Spleen (tissue), 11 donors: ENCODE measurements at regions not wholly inside any gene's neighbourhood (a gene's known extent, or its start where the extent isn't known, plus 50 kb on each side); places are given as distances from the start of the nearest gene placed in this dataset.

ENCODE experiments used
- DNase-seq: peaks from one replicate; pipeline ENCODE4 v3.0.0-alpha.2; 2020
- H3K27ac ChIP-seq, 8 donors: fragments of 200-600 bp; sonication (generic) in 7 of 8; 1 replicate in 4 of 8; 2 replicates in 4 of 8; pipeline versions ENCODE4 v1.5.0 to v1.8.0; 2016 to 2021; ENCODE audit warnings: inconsistent platforms in 4 of 8, mild to moderate bottlenecking in 4 of 8, moderate library complexity in 1 of 8
- H3K27me3 ChIP-seq, 7 donors: fragments of 200-600 bp; sonication (generic) in 6 of 7; replicated peaks in 1 of 7; 1 replicate in 4 of 7; 2 replicates in 3 of 7; pipeline versions ENCODE4 v1.5.0 to v1.8.0; 2016 to 2021; ENCODE audit warnings: inconsistent platforms in 3 of 7, mild to moderate bottlenecking in 1 of 7
- H3K36me3 ChIP-seq, 6 donors: fragments of 200-600 bp; sonication (generic) in 5 of 6; 1 replicate in 4 of 6; 2 replicates in 2 of 6; pipeline versions ENCODE4 v1.5.0 to v1.8.0; 2016 to 2021; ENCODE audit warnings: inconsistent platforms in 2 of 6
- H3K4me1 ChIP-seq, 6 donors: fragments of 200-600 bp; sonication (generic) in 5 of 6; 1 replicate in 3 of 6; 2 replicates in 3 of 6; pipeline versions ENCODE4 v1.5.0 to v1.8.0; 2016 to 2021; ENCODE audit warnings: inconsistent platforms in 3 of 6
- H3K4me3 ChIP-seq, 8 donors: fragments of 200-600 bp; sonication (generic) in 7 of 8; 1 replicate in 4 of 8; 2 replicates in 4 of 8; pipeline versions ENCODE4 v1.5.0 to v1.8.0; 2016 to 2021; ENCODE audit warnings: inconsistent platforms in 4 of 8, mild to moderate bottlenecking in 4 of 8, moderate library complexity in 2 of 8
- H3K9me3 ChIP-seq, 8 donors: fragments of 200-600 bp; sonication (generic) in 7 of 8; 1 replicate in 4 of 8; 2 replicates in 4 of 8; pipeline versions ENCODE4 v1.5.0 to v1.8.0; 2016 to 2021; ENCODE audit warnings: inconsistent platforms in 4 of 8
- CTCF ChIP-seq, 11 experiments: fragments of 200-600 bp in 7 of 11; fragments of 450-650 bp in 4 of 11; sonication (generic) in 4 of 11; IDR thresholded peaks in 8 of 11; conservative IDR thresholded peaks in 3 of 11; 1 replicate in 7 of 11; 2 replicates in 4 of 11; pipeline versions ENCODE4 v1.4.0 to v1.8.0; 2016 to 2021; ENCODE audit warnings: antibody characterized with exemption in 11 of 11, inconsistent platforms in 4 of 11, mild to moderate bottlenecking in 1 of 11
- POLR2A ChIP-seq, 3 donors: fragments of 450-650 bp; IDR thresholded peaks; one replicate each; pipeline ENCODE4 v1.5.1; 2017; ENCODE audit warnings: antibody characterized with exemption in 3 of 3, mild to moderate bottlenecking in 1 of 3
- POLR2AphosphoS5 ChIP-seq, 3 donors: sonication (generic); formaldehyde crosslinking; IDR thresholded peaks; one replicate each; pipeline ENCODE4 v1.5.1; 2017; ENCODE audit warnings: antibody characterized with exemption in 3 of 3
- WGBS, 5 donors: extraction: QIAGEN DNeasy Blood & Tissue Kit in 3 of 5; methylation state at CpG; one replicate each; pipeline versions ENCODE4 v1.1.5 to v1.1.7; 2013 to 2018; 5-methylcytosine and 5-hydroxymethylcytosine counted together
- intact Hi-C: fragments of 100-400 bp; cut with DNase I; formaldehyde crosslinking; loops from one replicate; pipeline ENCODE4 v1.15.0; 2023; ENCODE audit warnings: low total_unique reads
- donor health status: healthy with polysubstance abuse.
- donor health status: DM: no; HTN: no; CAD: no; lungs with moderate emphysema.
- donor health status: DM: no; HTN: no; CAD: no.
- donor health status: Bipolar disorder and iron deficiency.
- donor health status: healthy.
- donor health status: DM: no; HTN: no; CAD: no.
- donor health status: DM: yes; HTN: yes; CAD: no.

- Histone ChIP-seq H3K4me3 (no peak overlapping the region), H3K27ac (no peak overlapping the region), H3K4me1 (no peaks in the 10 kb centered on the region), H3K27me3 (no peaks in the 10 kb centered on the region), H3K36me3 (no peaks in the 10 kb centered on the region), H3K9me3 (no peaks in the 10 kb centered on the region)
- intact Hi-C loops, result no loop called here
- TF ChIP-seq POLR2AphosphoS5 (IDR thresholded peaks at IDR 0.05) (no peak), CTCF (IDR thresholded peaks at IDR 0.05 in 8 of 11, conservative IDR thresholded peaks at IDR 0.05 in 3 of 11) (no peak), POLR2A (IDR thresholded peaks at IDR 0.05) (no peak)
- no peak for DNase-seq
- WGBS, 5 donors, result 88 to 97% (median 94%) methylated on average over 2 of the region's 2 CpGs
Observed at GRCh38 chr14:30204431-30204980, 276.9 kb upstream of the PRKD1 start.

- 58 to 89% (median 75%) methylated on average over 1 of the region's 1 CpG for WGBS, 5 donors
- intact Hi-C loops, result no loop called here
- Histone ChIP-seq H3K36me3 (no peaks in the 10 kb centered on the region), H3K4me1 (no peaks in the 10 kb centered on the region), H3K4me3 (no peak overlapping the region), H3K27me3 (no peaks in the 10 kb centered on the region), H3K9me3 (no peaks in the 10 kb centered on the region), H3K27ac (no peak overlapping the region)
- DNase-seq, result no peak
- TF ChIP-seq CTCF (IDR thresholded peaks at IDR 0.05 in 8 of 11, conservative IDR thresholded peaks at IDR 0.05 in 3 of 11), result no peak
- no peak for TF ChIP-seq POLR2AphosphoS5 (IDR thresholded peaks at IDR 0.05)
- TF ChIP-seq POLR2A (IDR thresholded peaks at IDR 0.05), result no peak
Observed at GRCh38 chr14:30209136-30209535, 281.5 kb upstream of the PRKD1 start.

DNA sequence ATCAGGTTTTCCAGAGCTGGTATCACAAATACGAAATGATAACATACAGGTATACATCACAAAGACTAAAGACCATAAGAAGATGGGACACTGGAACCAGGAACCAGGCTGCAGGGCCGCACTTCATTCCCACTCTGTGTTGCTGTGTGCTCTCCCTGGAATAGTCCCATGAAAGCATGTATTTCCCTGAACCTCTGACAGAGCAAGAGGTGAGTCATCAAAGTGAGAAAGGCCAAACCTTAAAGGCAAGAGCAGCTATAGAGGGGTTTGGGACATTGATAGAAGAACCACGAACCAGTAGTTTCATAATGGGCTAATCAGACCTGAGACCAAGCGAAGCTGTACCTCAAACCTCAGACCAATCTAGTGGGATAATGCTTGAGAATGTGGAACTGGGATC, 283.0 kb upstream of the PRKD1 start:
- no peak for DNase-seq
- no peaks in the 10 kb centered on the region for H3K4me1 ChIP-seq
- 79 to 89% (median 81%) methylated on average over 4 of the region's 4 CpGs for WGBS, 5 donors
- TF ChIP-seq POLR2AphosphoS5 (IDR thresholded peaks at IDR 0.05), result no peak
- TF ChIP-seq CTCF (IDR thresholded peaks at IDR 0.05 in 8 of 11, conservative IDR thresholded peaks at IDR 0.05 in 3 of 11), result no peak
- no peak for TF ChIP-seq POLR2A (IDR thresholded peaks at IDR 0.05)
- H3K36me3 ChIP-seq, result no peaks in the 10 kb centered on the region
- no peaks in the 10 kb centered on the region for H3K27me3 ChIP-seq
- no peak overlapping the region for H3K4me3 ChIP-seq
- no peak overlapping the region for H3K27ac ChIP-seq
- no peaks in the 10 kb centered on the region for H3K9me3 ChIP-seq
- intact Hi-C loops, result loop anchor here (10.0 kb wide), 1 partner anchor 666 kb away; no protein-coding TSS in a partner anchor

DNA sequence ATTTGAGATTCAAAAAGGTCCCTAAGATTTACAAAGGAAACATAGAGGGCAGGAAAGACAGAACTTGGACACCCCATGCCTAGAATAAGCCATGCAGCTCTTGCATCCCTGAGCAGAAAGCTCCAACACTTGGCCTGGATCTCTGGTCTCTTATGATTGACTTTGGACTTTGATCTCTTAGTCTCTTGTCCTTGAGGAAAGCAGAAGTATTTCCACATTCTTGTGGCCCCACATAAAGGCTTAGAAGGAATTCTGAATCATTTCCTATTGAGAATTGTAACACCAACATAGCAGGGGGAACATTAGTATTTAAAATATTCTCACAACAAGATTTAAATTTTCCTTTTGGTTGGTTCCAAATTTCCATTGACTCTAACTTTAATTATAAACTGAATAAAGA, 283.7 kb upstream of the PRKD1 start:
- no peak overlapping the region for H3K4me3 ChIP-seq
- TF ChIP-seq POLR2A (IDR thresholded peaks at IDR 0.05), result no peak
- no peak for TF ChIP-seq CTCF (IDR thresholded peaks at IDR 0.05 in 8 of 11, conservative IDR thresholded peaks at IDR 0.05 in 3 of 11)
- TF ChIP-seq POLR2AphosphoS5 (IDR thresholded peaks at IDR 0.05), result no peak
- H3K27me3 ChIP-seq, result no peaks in the 10 kb centered on the region
- DNase-seq, result no peak
- no peaks in the 10 kb centered on the region for H3K4me1 ChIP-seq
- intact Hi-C loops, result loop anchor here (10.0 kb wide), 1 partner anchor 667 kb away; no protein-coding TSS in a partner anchor
- no peaks in the 10 kb centered on the region for H3K9me3 ChIP-seq
- no peaks in the 10 kb centered on the region for H3K36me3 ChIP-seq
- H3K27ac ChIP-seq, result no peak overlapping the region
